T-cell (primary cell): ENCODE measurements at regions not wholly inside any gene's neighbourhood (a gene's known extent, or its start where the extent isn't known, plus 50 kb on each side); places are given as distances from the start of the nearest gene placed in this dataset.

Experiments
- ATAC-seq, 4 experiments: fragments of 200-7000 bp in 3 of 4; fragments of 150-1000 bp in 1 of 4; cut with Tn5 transposase; replicated peaks in 1 of 4; 1 replicate in 3 of 4; 2 replicates in 1 of 4; pipeline ENCODE4 v1.10.0; 2021; ENCODE audit warnings: moderate library complexity in 3 of 4, mild to moderate bottlenecking in 2 of 4, moderate number of reproducible peaks in 1 of 4
- CTCF ChIA-PET, 2 donors: fragments of 300-600 bp; sonication (Branson Sonifier 250); formaldehyde crosslinking; loops; one replicate each; lab custom pipeline; 2022; ENCODE audit warnings: antibody characterized with exemption in 2 of 2; lab: Charles Lee
- POLR2A ChIA-PET, 2 donors: fragments of 300-600 bp; sonication (Branson Sonifier 250); formaldehyde crosslinking; loops; one replicate each; lab custom pipeline; 2022; ENCODE audit warnings: antibody characterized with exemption in 2 of 2; lab: Charles Lee
- DNase-seq, 35 experiments: peaks; one replicate each; pipeline versions ENCODE4 v3.0.0 to v3.0.0-alpha.2; 2013 to 2023
- H3K27ac ChIP-seq: one replicate; pipeline ENCODE4 v1.5.1; 2013; ENCODE audit warnings: low read length
- H3K27me3 ChIP-seq, 2 experiments: replicated peaks in 1 of 2; 1 replicate in 1 of 2; 2 replicates in 1 of 2; pipeline versions ENCODE4 v1.6.1 to v1.7.0; 2013; ENCODE audit warnings: low read length in 1 of 2, mixed read lengths in 1 of 2; ENCODE audit not compliant: control insufficient read depth in 2 of 2, insufficient read depth in 2 of 2; ENCODE audit errors: extremely low read depth in 1 of 2
- H3K36me3 ChIP-seq, 2 donors: 1 replicate in 1 of 2; 2 replicates in 1 of 2; pipeline versions ENCODE4 v1.6.1 to v1.7.0; 2013; ENCODE audit warnings: low read length in 1 of 2; ENCODE audit not compliant: control insufficient read depth in 2 of 2, insufficient read depth in 1 of 2; ENCODE audit errors: extremely low read depth in 1 of 2
- H3K4me1 ChIP-seq, 2 experiments: 1 replicate in 1 of 2; 2 replicates in 1 of 2; pipeline versions ENCODE4 v1.6.1 to v1.7.0; 2013; ENCODE audit warnings: low read length in 2 of 2, mixed read lengths in 1 of 2; ENCODE audit not compliant: insufficient read depth in 2 of 2, control insufficient read depth in 1 of 2; ENCODE audit errors: extremely low read depth in 1 of 2
- H3K4me3 ChIP-seq, 2 donors: 1 replicate in 1 of 2; 2 replicates in 1 of 2; pipeline versions ENCODE4 v1.5.1 to v1.7.0; 2013; ENCODE audit warnings: mild to moderate bottlenecking in 2 of 2, low read length in 1 of 2, moderate library complexity in 1 of 2; ENCODE audit not compliant: control insufficient read depth in 1 of 2; ENCODE audit errors: extremely low read depth in 1 of 2
- H3K9me3 ChIP-seq: 2 replicates; pipeline ENCODE4 v1.7.0; 2013
- H3K27ac Mint-ChIP-seq, 2 donors: one replicate each; pipeline ENCODE4 v1.8.0; 2020 to 2021; ENCODE audit warnings: mild to moderate bottlenecking in 2 of 2, mixed read lengths in 2 of 2
- H3K27me3 Mint-ChIP-seq, 2 donors: one replicate each; pipeline ENCODE4 v1.8.0; 2021 to 2022; ENCODE audit warnings: mixed read lengths in 2 of 2
- H3K36me3 Mint-ChIP-seq: one replicate; pipeline ENCODE4 v1.8.0; 2021; ENCODE audit warnings: mixed read lengths
- H3K4me1 Mint-ChIP-seq, 3 donors: one replicate each; pipeline ENCODE4 v1.8.0; 2020 to 2022; ENCODE audit warnings: mixed read lengths in 3 of 3, mild to moderate bottlenecking in 1 of 3
- H3K4me3 Mint-ChIP-seq, 3 donors: one replicate each; pipeline ENCODE4 v1.8.0; 2020 to 2022; ENCODE audit warnings: mild to moderate bottlenecking in 3 of 3, mixed read lengths in 3 of 3, moderate library complexity in 3 of 3
- H3K9me3 Mint-ChIP-seq, 3 donors: one replicate each; pipeline ENCODE4 v1.8.0; 2020 to 2022; ENCODE audit warnings: mixed read lengths in 3 of 3
- WGBS: methylation state at CpG from one replicate; pipeline ENCODE4 v1.1.5; 2013; ENCODE audit warnings: missing lambda C conversion rate; ENCODE audit not compliant: insufficient coverage; 5-methylcytosine and 5-hydroxymethylcytosine counted together

DNA sequence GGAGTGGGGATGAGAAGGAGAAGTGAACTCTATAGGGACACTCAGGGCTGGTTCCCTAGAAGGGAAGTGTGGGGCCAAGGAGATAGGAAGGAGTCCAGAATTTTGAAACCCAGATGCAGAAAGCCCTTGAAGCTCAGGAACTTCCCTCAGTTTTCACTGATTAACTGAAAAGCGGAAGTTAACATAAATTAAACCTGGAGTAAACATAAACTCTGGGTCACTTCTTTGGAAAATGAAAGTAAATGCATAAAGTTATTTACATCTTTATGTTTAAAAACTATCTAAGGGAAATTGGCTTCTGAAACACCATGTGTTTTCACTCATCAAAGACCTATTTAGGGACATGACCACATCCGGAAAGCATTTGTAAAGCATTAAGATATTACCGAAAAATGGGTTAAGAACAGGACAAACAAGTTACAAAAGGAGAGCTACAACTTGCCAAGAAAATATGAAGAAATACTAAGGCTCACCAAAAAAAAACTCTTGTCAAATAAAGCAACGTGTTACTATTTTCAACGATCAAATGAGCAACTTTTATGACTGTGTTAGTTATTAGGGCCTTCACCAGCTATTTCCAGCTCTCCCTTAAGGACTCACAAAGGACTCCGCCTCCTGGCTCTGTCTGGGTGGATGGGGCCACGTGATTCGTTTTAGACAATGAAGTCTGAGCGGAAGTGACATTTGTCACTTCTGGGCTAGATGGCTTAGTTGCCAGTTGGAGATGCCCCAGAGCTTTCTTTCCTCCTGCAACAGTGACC is 439.1 kb upstream of the ZNF507 start:
- DNase-seq (no peak), ATAC-seq (no peak)
- peak overlapping the region in 1 of 2 donors; percentile 37 for H3K27ac Mint-ChIP-seq
- Histone ChIP-seq H3K9me3 (no peaks in the 10 kb centered on the region), H3K4me3 (no peak overlapping the region), H3K4me1 (no peaks in the 10 kb centered on the region), H3K36me3 (no peaks in the 10 kb centered on the region), H3K27me3 (peaks cover 0 to 2% of the 10 kb centered on the region in 2 experiments), H3K27ac (no peak overlapping the region)
- H3K4me1 Mint-ChIP-seq, result peaks cover 0 to 3% (median 1%) of the 10 kb centered on the region in 3 donors
- POLR2A ChIA-PET, result no interaction called here
- H3K36me3 Mint-ChIP-seq, result no peaks in the 10 kb centered on the region
- CTCF ChIA-PET, result no interaction called here
- H3K4me3 Mint-ChIP-seq, result no peak overlapping the region
- peaks cover 0 to 12% (median 2%) of the 10 kb centered on the region in 3 donors for H3K9me3 Mint-ChIP-seq
- WGBS, result no CpG with 5 or more reads among the region's 9 CpGs
- H3K27me3 Mint-ChIP-seq, result no peaks in the 10 kb centered on the region

DNA sequence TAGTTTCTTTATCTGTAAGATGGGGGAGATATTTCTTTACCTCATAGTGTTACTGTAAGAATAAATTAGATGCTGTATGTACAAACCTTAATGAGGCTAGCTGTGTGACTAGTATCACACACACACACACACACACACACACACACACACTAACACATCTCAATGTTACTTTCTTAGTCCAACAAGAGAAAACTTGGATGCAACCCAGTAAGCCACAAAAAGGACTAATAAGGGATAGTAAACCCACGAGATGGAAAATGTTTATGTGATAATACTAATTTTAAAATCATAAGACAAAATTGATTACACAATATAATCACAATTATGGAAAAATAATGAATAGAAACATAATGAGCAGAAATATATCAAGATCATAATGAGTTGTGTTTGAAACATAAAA is 437.7 kb upstream of the ZNF507 start:
- H3K4me3 Mint-ChIP-seq, result no peak overlapping the region
- H3K4me1 ChIP-seq, result no peaks in the 10 kb centered on the region
- ATAC-seq (no peak), DNase-seq (no peak)
- H3K27me3 ChIP-seq, result peaks cover 0 to 2% of the 10 kb centered on the region in 2 experiments
- H3K4me1 Mint-ChIP-seq, result peaks cover 0 to 3% (median 1%) of the 10 kb centered on the region in 3 donors
- ChIA-PET POLR2A (no interaction called here), CTCF (no interaction called here)
- H3K36me3 Mint-ChIP-seq, result no peaks in the 10 kb centered on the region
- H3K36me3 ChIP-seq, result no peaks in the 10 kb centered on the region
- H3K27ac Mint-ChIP-seq, result no peak overlapping the region
- peaks cover 0 to 12% (median 2%) of the 10 kb centered on the region in 3 donors for H3K9me3 Mint-ChIP-seq
- no peaks in the 10 kb centered on the region for H3K9me3 ChIP-seq
- no peak overlapping the region for H3K27ac ChIP-seq
- no peak overlapping the region for H3K4me3 ChIP-seq
- no peaks in the 10 kb centered on the region for H3K27me3 Mint-ChIP-seq
- WGBS, result no CpG with 5 or more reads among the region's 1 CpG

DNA sequence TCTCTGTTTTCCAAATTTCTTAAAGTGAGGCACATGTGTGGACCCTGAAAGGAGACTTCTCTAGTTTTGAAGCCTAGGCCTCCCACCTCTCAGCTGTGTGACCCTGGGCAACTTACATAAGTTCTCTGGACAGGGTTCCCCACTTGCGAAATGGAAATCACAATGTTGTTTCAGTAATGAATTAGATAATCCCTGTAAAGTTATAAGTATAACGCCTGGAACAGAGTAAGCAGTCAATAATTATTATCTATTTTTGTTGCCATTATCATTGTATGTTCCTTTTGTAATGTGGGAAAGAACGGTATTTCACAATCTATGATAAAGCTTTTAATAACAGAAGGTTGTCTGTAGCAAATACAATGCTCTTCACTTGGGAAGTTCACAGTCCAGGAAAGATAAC is 437.3 kb upstream of the ZNF507 start:
- no peaks in the 10 kb centered on the region for H3K9me3 ChIP-seq
- H3K27ac ChIP-seq, result no peak overlapping the region
- no peak for DNase-seq
- H3K9me3 Mint-ChIP-seq, result peaks cover 0 to 12% (median 2%) of the 10 kb centered on the region in 3 donors
- no peak overlapping the region for H3K4me3 ChIP-seq
- no CpG with 5 or more reads among the region's 3 CpGs for WGBS
- CTCF ChIA-PET, result no interaction called here
- H3K36me3 Mint-ChIP-seq, result no peaks in the 10 kb centered on the region
- H3K27me3 ChIP-seq, result peaks cover 0 to 2% of the 10 kb centered on the region in 2 experiments
- POLR2A ChIA-PET, result interaction anchor here in 1 of 2 donors (0.7 kb wide), 1 partner anchor 31 kb away, joined by 4 read pairs; no protein-coding TSS in a partner anchor
- no peaks in the 10 kb centered on the region for H3K27me3 Mint-ChIP-seq
- H3K4me1 Mint-ChIP-seq, result peaks cover 0 to 3% (median 1%) of the 10 kb centered on the region in 3 donors
- no peaks in the 10 kb centered on the region for H3K4me1 ChIP-seq
- no peak overlapping the region for H3K4me3 Mint-ChIP-seq
- ATAC-seq, result no peak
- H3K27ac Mint-ChIP-seq, result no peak overlapping the region
- H3K36me3 ChIP-seq, result no peaks in the 10 kb centered on the region

DNA sequence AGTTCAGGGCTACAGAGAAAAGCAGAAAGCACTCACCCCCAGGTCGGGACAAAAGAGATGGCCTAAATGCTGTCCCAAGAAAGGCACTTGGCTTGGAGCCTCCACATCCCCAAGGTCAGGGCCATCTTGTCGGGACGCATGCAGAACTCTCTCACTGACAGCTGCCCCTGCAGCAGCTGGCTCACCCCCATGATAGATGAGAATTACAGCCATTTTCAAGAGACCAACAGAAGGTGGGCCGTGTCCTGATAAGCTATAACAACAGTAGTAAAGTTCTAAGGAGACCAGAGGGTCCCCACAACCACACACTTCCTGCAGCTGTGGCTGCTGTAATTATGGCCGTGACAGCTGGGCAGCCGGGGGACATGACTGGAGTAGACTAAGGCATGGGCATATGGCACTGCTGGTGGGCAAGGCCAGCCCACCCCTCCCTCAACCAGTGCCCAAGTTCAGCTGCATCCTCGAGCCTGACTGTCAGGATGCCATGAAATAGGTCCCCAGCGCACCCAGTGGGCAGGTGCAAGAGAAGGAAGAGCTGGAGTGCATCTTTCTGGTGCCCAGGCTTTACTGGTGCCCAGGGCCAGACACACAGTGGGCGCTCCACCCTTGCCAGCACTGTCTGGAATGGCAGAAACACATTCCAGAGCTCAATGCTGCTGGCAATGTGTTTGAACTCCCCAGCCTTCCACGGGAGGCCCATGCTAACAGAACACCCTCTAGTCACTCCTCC is 436.7 kb upstream of the ZNF507 start:
- no peak overlapping the region for H3K27ac Mint-ChIP-seq
- H3K27me3 Mint-ChIP-seq, result no peaks in the 10 kb centered on the region
- peaks cover 0 to 3% (median 1%) of the 10 kb centered on the region in 3 donors for H3K4me1 Mint-ChIP-seq
- Histone ChIP-seq H3K27ac (no peak overlapping the region), H3K27me3 (peaks cover 0 to 2% of the 10 kb centered on the region in 2 experiments), H3K4me1 (no peaks in the 10 kb centered on the region), H3K36me3 (no peaks in the 10 kb centered on the region), H3K4me3 (no peak overlapping the region), H3K9me3 (no peaks in the 10 kb centered on the region)
- H3K4me3 Mint-ChIP-seq, result no peak overlapping the region
- DNase-seq (no peak), ATAC-seq (no peak)
- POLR2A ChIA-PET, result interaction anchor here (0.5 to 0.7 kb wide), 2 partner anchors 31 to 742 kb away, joined by 3 to 4 read pairs; no protein-coding TSS in a partner anchor
- 51% methylated on average over 7 of the region's 10 CpGs for WGBS
- peaks cover 0 to 8% (median 2%) of the 10 kb centered on the region in 3 donors for H3K9me3 Mint-ChIP-seq
- no peaks in the 10 kb centered on the region for H3K36me3 Mint-ChIP-seq
- CTCF ChIA-PET, result no interaction called here

DNA sequence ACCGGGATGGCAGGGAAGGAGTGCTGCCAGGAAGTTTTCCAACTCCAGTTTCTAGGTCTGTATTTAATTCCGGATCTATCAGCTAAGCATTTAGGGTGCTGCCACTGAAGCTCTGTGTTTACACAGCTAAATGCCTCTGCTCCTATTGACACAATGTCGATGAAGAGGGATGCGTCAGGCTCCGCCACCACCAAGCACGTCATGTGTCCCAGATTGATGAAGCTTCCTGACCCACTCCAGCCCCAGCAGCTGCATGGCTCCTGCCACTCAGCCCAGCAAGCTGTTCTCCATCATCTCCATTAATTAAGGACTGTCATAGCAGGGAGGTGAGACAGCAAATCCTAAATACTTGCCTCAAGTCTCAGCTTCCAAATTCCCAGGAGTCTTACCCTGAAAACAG is 435.2 kb upstream of the ZNF507 start:
- CTCF ChIA-PET, result no interaction called here

DNA sequence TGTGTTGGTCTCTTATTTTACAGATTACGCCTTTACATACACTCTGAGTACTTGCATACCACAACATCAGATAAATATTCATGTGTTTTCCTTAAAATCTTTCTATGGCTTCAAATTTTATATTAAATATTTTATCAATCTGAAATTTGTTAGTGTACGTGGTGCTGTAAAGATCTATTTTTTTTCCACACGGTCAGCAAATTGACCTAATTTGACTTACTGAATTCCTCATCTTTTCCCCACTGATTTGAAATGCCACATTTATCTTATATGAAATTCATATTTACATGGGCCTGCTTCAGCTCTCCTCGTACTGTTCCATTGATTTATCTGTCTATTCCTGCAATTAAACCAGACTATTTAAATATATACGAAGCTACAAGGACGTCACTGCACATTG is 433.8 kb upstream of the ZNF507 start:
- ATAC-seq, result no peak
- no peak overlapping the region for H3K4me3 Mint-ChIP-seq
- Histone ChIP-seq H3K4me3 (no peak overlapping the region), H3K36me3 (no peaks in the 10 kb centered on the region), H3K27ac (no peak overlapping the region), H3K9me3 (no peaks in the 10 kb centered on the region), H3K4me1 (no peaks in the 10 kb centered on the region), H3K27me3 (peaks cover 0 to 4% of the 10 kb centered on the region in 2 experiments)
- DNase-seq, result no peak
- CTCF ChIA-PET, result no interaction called here
- H3K4me1 Mint-ChIP-seq, result no peaks in the 10 kb centered on the region
- POLR2A ChIA-PET, result no interaction called here
- 50% methylated on average over 1 of the region's 6 CpGs for WGBS
- no peaks in the 10 kb centered on the region for H3K27me3 Mint-ChIP-seq
- no peak overlapping the region for H3K27ac Mint-ChIP-seq
- peaks cover 0 to 4% (median 0%) of the 10 kb centered on the region in 3 donors for H3K9me3 Mint-ChIP-seq
- no peaks in the 10 kb centered on the region for H3K36me3 Mint-ChIP-seq

More for the DNA sequence above, 435.2 kb upstream of the ZNF507 start:
- no peaks in the 10 kb centered on the region for H3K36me3 ChIP-seq
- DNase-seq (no peak), ATAC-seq (no peak)
- H3K9me3 ChIP-seq, result no peaks in the 10 kb centered on the region
- 91% methylated on average over 6 of the region's 6 CpGs for WGBS
- Mint-ChIP-seq H3K4me3 (no peak overlapping the region), H3K4me1 (peaks cover 0 to 3% (median 1%) of the 10 kb centered on the region in 3 donors), H3K27ac (no peak overlapping the region), H3K9me3 (peaks cover 0 to 4% (median 0%) of the 10 kb centered on the region in 3 donors), H3K36me3 (no peaks in the 10 kb centered on the region), H3K27me3 (no peaks in the 10 kb centered on the region)
- no peak overlapping the region for H3K4me3 ChIP-seq
- peaks cover 0 to 4% of the 10 kb centered on the region in 2 experiments for H3K27me3 ChIP-seq
- no peaks in the 10 kb centered on the region for H3K4me1 ChIP-seq
- POLR2A ChIA-PET, result no interaction called here
- no peak overlapping the region for H3K27ac ChIP-seq
